ENCODE measurements at regions not wholly inside any gene's neighbourhood (a gene's known extent, or its start where the extent isn't known, plus 50 kb on each side); places are given as distances from the start of the nearest gene placed in this dataset.
"Not testable (repeated sequence)": the region's sequence is repeated elsewhere in the genome, so short reads cannot be mapped to it uniquely, and the experiment has no call there.

- DNase-seq (ENCODE audit: low read depth in 2 of 2, low spot score in 1 of 2), result not testable (repeated sequence)
These were observed 224.2 kb upstream of the SGCG start for GRCh38 chr13:22956456-22957115.

GRCh38 chr13:22959859-22960258 lies 220.9 kb upstream of the SGCG start:
- not testable (repeated sequence) for DNase-seq (ENCODE audit: low read depth in 2 of 2, low spot score in 1 of 2)

- DNase-seq (ENCODE audit: low read depth in 2 of 2, low spot score in 1 of 2), result no peak
These were observed 220.0 kb upstream of the SGCG start for GRCh38 chr13:22960827-22961226.

- not testable (repeated sequence) for DNase-seq (ENCODE audit: low read depth in 2 of 2, low spot score in 1 of 2)
These were observed 219.4 kb upstream of the SGCG start for GRCh38 chr13:22961342-22961741.

GRCh38 chr13:22961835-22962537 lies 218.8 kb upstream of the SGCG start:
- DNase-seq (ENCODE audit: low read depth in 2 of 2, low spot score in 1 of 2), result no peak

GRCh38 chr13:22963384-22964053 lies 217.3 kb upstream of the SGCG start:
- not testable (repeated sequence) for DNase-seq (ENCODE audit: low read depth in 2 of 2, low spot score in 1 of 2)

GRCh38 chr13:22964245-22964966 lies 216.4 kb upstream of the SGCG start:
- DNase-seq (ENCODE audit: low read depth in 2 of 2, low spot score in 1 of 2), result no peak

- not testable (repeated sequence) for DNase-seq (ENCODE audit: low read depth in 2 of 2, low spot score in 1 of 2)
These were observed 215.5 kb upstream of the SGCG start for GRCh38 chr13:22965011-22965857.

- DNase-seq (ENCODE audit: low read depth in 2 of 2, low spot score in 1 of 2), result not testable (repeated sequence)
These were observed 214.9 kb upstream of the SGCG start for GRCh38 chr13:22965858-22966239.

GRCh38 chr13:22966753-22967152 lies 214.0 kb upstream of the SGCG start:
- DNase-seq (ENCODE audit: low read depth in 2 of 2, low spot score in 1 of 2), result not testable (repeated sequence)

GRCh38 chr13:22967669-22968068 lies 213.1 kb upstream of the SGCG start:
- no peak for DNase-seq (ENCODE audit: low read depth in 2 of 2, low spot score in 1 of 2)

GRCh38 chr13:22979952-22980351 lies 200.8 kb upstream of the SGCG start:
- DNase-seq (ENCODE audit: low read depth in 2 of 2, low spot score in 1 of 2), result no peak

- DNase-seq (ENCODE audit: low read depth in 2 of 2, low spot score in 1 of 2), result no peak
These were observed 199.8 kb upstream of the SGCG start for GRCh38 chr13:22980936-22981335.

- DNase-seq (ENCODE audit: low read depth in 2 of 2, low spot score in 1 of 2), result no peak
These were observed 187.6 kb upstream of the SGCG start for GRCh38 chr13:22993148-22993547.

- DNase-seq (ENCODE audit: low read depth in 2 of 2, low spot score in 1 of 2), result no peak
These were observed 177.3 kb upstream of the SGCG start for GRCh38 chr13:23003446-23003845.

- DNase-seq (ENCODE audit: low read depth in 2 of 2, low spot score in 1 of 2), result no peak
These were observed 173.4 kb upstream of the SGCG start for GRCh38 chr13:23007426-23007825.

GRCh38 chr13:23018143-23018542 lies 162.6 kb upstream of the SGCG start:
- DNase-seq (ENCODE audit: low read depth in 2 of 2, low spot score in 1 of 2), result no peak

GRCh38 chr13:23020246-23020843 lies 160.4 kb upstream of the SGCG start:
- DNase-seq (ENCODE audit: low read depth in 2 of 2, low spot score in 1 of 2), result no peak

GRCh38 chr13:23021906-23022305 lies 158.9 kb upstream of the SGCG start:
- DNase-seq (ENCODE audit: low read depth in 2 of 2, low spot score in 1 of 2), result no peak

GRCh38 chr13:23022704-23023103 lies 158.1 kb upstream of the SGCG start:
- DNase-seq (ENCODE audit: low read depth in 2 of 2, low spot score in 1 of 2), result no peak

All from stimulated activated CD8-positive, alpha-beta memory T cell treated with anti-CD3 and anti-CD28 coated beads, Interleukin-4, amount 100 ng/mL, for 4 hours (primary cell).